GM19463 (cell line): ENCODE measurements at regions not wholly inside any gene's neighbourhood (a gene's known extent, or its start where the extent isn't known, plus 50 kb on each side); places are given as distances from the start of the nearest gene placed in this dataset.

Experiments
- ATAC-seq: cut with Tn5 transposase; IDR thresholded peaks from one replicate; pipeline ENCODE4 v1.9.1; 2021; ENCODE audit warnings: mild to moderate bottlenecking, moderate library complexity; ENCODE audit not compliant: unreplicated experiment

- ATAC-seq: no peak
Observed at GRCh38 chr10:128934492-128934891, 532.5 kb upstream of the MGMT start.

GRCh38 chr10:128936392-128936791 lies 530.6 kb upstream of the MGMT start:
- no peak for ATAC-seq

GRCh38 chr10:128938558-128938957 lies 528.5 kb upstream of the MGMT start:
- no peak for ATAC-seq

GRCh38 chr10:128940081-128940480 lies 527.0 kb upstream of the MGMT start:
- no peak for ATAC-seq

GRCh38 chr10:128943111-128943510 lies 523.9 kb upstream of the MGMT start:
- ATAC-seq: no peak

GRCh38 chr10:128945398-128945797 lies 521.6 kb upstream of the MGMT start:
- ATAC-seq: no peak

- ATAC-seq: no peak
Observed at GRCh38 chr10:128950159-128950915, 516.7 kb upstream of the MGMT start.

- ATAC-seq: no peak
Observed at GRCh38 chr10:128950916-128951275, 516.1 kb upstream of the MGMT start.

GRCh38 chr10:128952856-128953255 lies 514.2 kb upstream of the MGMT start:
- ATAC-seq: no peak

- no peak for ATAC-seq
Observed at GRCh38 chr10:128956149-128956548, 510.9 kb upstream of the MGMT start.

- no peak for ATAC-seq
Observed at GRCh38 chr10:128957221-128957620, 509.8 kb upstream of the MGMT start.

GRCh38 chr10:128958834-128959690 lies 508.0 kb upstream of the MGMT start:
- no peak for ATAC-seq

GRCh38 chr10:128959746-128960145 lies 507.3 kb upstream of the MGMT start:
- ATAC-seq: no peak

- ATAC-seq: no peak
Observed at GRCh38 chr10:128960517-128960916, 506.5 kb upstream of the MGMT start.

GRCh38 chr10:128962182-128962581 lies 504.9 kb upstream of the MGMT start:
- ATAC-seq: no peak

GRCh38 chr10:128963211-128964099 lies 503.6 kb upstream of the MGMT start:
- ATAC-seq: no peak

- no peak for ATAC-seq
Observed at GRCh38 chr10:128964100-128964403, 503.0 kb upstream of the MGMT start.

GRCh38 chr10:128967980-128968756 lies 498.9 kb upstream of the MGMT start:
- no peak for ATAC-seq

- no peak for ATAC-seq
Observed at GRCh38 chr10:128969551-128969950, 497.5 kb upstream of the MGMT start.

- ATAC-seq: no peak
Observed at GRCh38 chr10:128971374-128972035, 495.5 kb upstream of the MGMT start.
